Pons (tissue), 1 donor: ENCODE measurements at regions not wholly inside any gene's neighbourhood (a gene's known extent, or its start where the extent isn't known, plus 50 kb on each side); places are given as distances from the start of the nearest gene placed in this dataset.
A peak's percentile ranks its signal among the peaks of the same experiment; 100 is the strongest.
"Not testable (repeated sequence)": the region's sequence is repeated elsewhere in the genome, so short reads cannot be mapped to it uniquely, and the experiment has no call there.

ENCODE experiments used
- DNase-seq: peaks from one replicate; pipeline ENCODE4 v3.0.0-alpha.2; 2016; ENCODE audit warnings: low spot score

- no peak for DNase-seq
These were observed 51.5 kb downstream of the CRPPA start for GRCh38 chr7:16369855-16370254.

- DNase-seq: not testable (repeated sequence)
These were observed 52.0 kb downstream of the CRPPA start for GRCh38 chr7:16369309-16369708.

GRCh38 chr7:16368885-16369284 lies 52.5 kb downstream of the CRPPA start:
- no peak for DNase-seq

GRCh38 chr7:16367115-16367514 lies 54.2 kb downstream of the CRPPA start:
- no peak for DNase-seq

- no peak for DNase-seq
These were observed 55.4 kb downstream of the CRPPA start for GRCh38 chr7:16365952-16366351.

GRCh38 chr7:16365177-16365576 lies 56.2 kb downstream of the CRPPA start:
- no peak for DNase-seq

GRCh38 chr7:16359216-16359615 lies 62.1 kb downstream of the CRPPA start:
- no peak for DNase-seq

- peak; percentile 6 for DNase-seq
These were observed 63.4 kb downstream of the CRPPA start for GRCh38 chr7:16357921-16358320.

GRCh38 chr7:16357474-16357873 lies 63.9 kb downstream of the CRPPA start:
- no peak for DNase-seq

- no peak for DNase-seq
These were observed 64.9 kb downstream of the CRPPA start for GRCh38 chr7:16356301-16356958.

GRCh38 chr7:16354573-16354972 lies 66.8 kb downstream of the CRPPA start:
- no peak for DNase-seq

GRCh38 chr7:16353226-16353625 lies 68.1 kb downstream of the CRPPA start:
- no peak for DNase-seq

GRCh38 chr7:16350634-16351033 lies 70.7 kb downstream of the CRPPA start:
- no peak for DNase-seq

GRCh38 chr7:16348251-16348650 lies 73.1 kb downstream of the CRPPA start:
- no peak for DNase-seq

- DNase-seq: no peak
These were observed 73.5 kb downstream of the CRPPA start for GRCh38 chr7:16347827-16348192.

GRCh38 chr7:16347066-16347826 lies 74.1 kb downstream of the CRPPA start:
- DNase-seq: no peak

- DNase-seq: no peak
These were observed 75.1 kb downstream of the CRPPA start for GRCh38 chr7:16345979-16346958.

GRCh38 chr7:16344927-16345326 lies 76.4 kb downstream of the CRPPA start:
- DNase-seq: no peak

- no peak for DNase-seq
These were observed 77.7 kb downstream of the CRPPA start for GRCh38 chr7:16343612-16344011.

- no peak for DNase-seq
These were observed 83.3 kb downstream of the CRPPA start for GRCh38 chr7:16338065-16338464.

- no peak for DNase-seq
These were observed 95.2 kb downstream of the CRPPA start for GRCh38 chr7:16326106-16326505.

- DNase-seq: no peak
These were observed 98.0 kb downstream of the CRPPA start for GRCh38 chr7:16323313-16323712.
